ENCODE measurements at regions not wholly inside any gene's neighbourhood (a gene's known extent, or its start where the extent isn't known, plus 50 kb on each side); places are given as distances from the start of the nearest gene placed in this dataset.

DNA sequence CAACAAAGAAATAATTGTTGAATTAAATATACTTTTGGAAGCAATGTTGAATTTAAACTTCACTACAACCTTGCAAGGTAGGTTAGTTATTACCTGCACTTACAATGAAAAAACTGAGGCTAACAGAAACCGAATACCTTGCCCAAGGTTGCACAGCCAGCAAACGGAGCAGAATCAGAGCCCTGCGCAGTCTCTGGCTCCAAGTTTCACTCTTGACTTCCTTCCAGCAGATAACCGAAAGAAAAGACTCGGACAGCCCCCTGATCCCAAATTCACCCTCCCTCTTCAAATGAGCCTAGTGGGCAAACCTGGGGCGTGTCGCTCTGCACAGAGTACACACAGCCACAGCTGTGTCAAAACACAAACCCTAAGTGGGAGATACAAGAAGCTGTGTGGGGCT is 72.1 kb upstream of the FOXQ1 start:
- ChIA-PET CTCF (interaction anchor here (0.6 kb wide), 1 partner anchor 191 kb away, joined by 3 read pairs; no protein-coding TSS in a partner anchor), POLR2A (no interaction called here)
- Histone ChIP-seq H3K4me1 (ENCODE audit: control insufficient read depth, insufficient read depth, low read length) (peaks cover 4% of the 10 kb centered on the region; the same call in 1 of the 2 replicates), H3K36me3 (ENCODE audit: control insufficient read depth in 2 of 2, insufficient read depth in 1 of 2, low read length in 2 of 2) (no peaks in the 10 kb centered on the region), H3K9me3 (ENCODE audit: control insufficient read depth, insufficient read depth, low read depth, low read length) (no peaks in the 10 kb centered on the region), H3K4me3 (ENCODE audit: low read depth, low read length) (no peak overlapping the region), H3K27ac (ENCODE audit: extremely low read depth, low read depth, low read length) (no peak overlapping the region)
- TF ChIP-seq ZNF521 (tag by site-specific recombination; IDR thresholded peaks at IDR 0.05) (no peak), ZBTB21 (tag by site-specific recombination; IDR thresholded peaks at IDR 0.05) (no peak), ZBTB7A (tag by site-specific recombination; IDR thresholded peaks at IDR 0.05; ENCODE audit: low read depth) (no peak), GLIS2 (tag by site-specific recombination; IDR thresholded peaks at IDR 0.05) (no peak), ZNF843 (tag by site-specific recombination; IDR thresholded peaks at IDR 0.05) (no peak), ZNF133 (tag by site-specific recombination; IDR thresholded peaks at IDR 0.05) (no peak), ZNF132 (tag by site-specific recombination; IDR thresholded peaks at IDR 0.05; ENCODE audit: borderline replicate concordance) (no peak), ZIC2 (tag by site-specific recombination; IDR thresholded peaks at IDR 0.05) (no peak), REPIN1 (tag by site-specific recombination; IDR thresholded peaks at IDR 0.05; ENCODE audit: low read depth) (no peak), ZNF548 (tag by site-specific recombination; IDR thresholded peaks at IDR 0.05) (no peak)
- TF ChIP-seq, protein P1, sequence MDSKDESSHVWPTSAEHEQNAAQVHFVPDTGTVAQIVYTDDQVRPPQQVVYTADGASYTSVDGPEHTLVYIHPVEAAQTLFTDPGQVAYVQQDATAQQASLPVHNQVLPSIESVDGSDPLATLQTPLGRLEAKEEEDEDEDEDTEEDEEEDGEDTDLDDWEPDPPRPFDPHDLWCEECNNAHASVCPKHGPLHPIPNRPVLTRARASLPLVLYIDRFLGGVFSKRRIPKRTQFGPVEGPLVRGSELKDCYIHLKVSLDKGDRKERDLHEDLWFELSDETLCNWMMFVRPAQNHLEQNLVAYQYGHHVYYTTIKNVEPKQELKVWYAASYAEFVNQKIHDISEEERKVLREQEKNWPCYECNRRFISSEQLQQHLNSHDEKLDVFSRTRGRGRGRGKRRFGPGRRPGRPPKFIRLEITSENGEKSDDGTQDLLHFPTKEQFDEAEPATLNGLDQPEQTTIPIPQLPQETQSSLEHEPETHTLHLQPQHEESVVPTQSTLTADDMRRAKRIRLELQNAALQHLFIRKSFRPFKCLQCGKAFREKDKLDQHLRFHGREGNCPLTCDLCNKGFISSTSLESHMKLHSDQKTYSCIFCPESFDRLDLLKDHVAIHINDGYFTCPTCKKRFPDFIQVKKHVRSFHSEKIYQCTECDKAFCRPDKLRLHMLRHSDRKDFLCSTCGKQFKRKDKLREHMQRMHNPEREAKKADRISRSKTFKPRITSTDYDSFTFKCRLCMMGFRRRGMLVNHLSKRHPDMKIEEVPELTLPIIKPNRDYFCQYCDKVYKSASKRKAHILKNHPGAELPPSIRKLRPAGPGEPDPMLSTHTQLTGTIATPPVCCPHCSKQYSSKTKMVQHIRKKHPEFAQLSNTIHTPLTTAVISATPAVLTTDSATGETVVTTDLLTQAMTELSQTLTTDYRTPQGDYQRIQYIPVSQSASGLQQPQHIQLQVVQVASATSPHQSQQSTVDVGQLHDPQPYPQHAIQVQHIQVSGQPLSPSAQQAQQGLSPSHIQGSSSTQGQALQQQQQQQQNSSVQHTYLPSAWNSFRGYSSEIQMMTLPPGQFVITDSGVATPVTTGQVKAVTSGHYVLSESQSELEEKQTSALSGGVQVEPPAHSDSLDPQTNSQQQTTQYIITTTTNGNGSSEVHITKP (tag by site-specific recombination; IDR thresholded peaks at IDR 0.05) = no peak
- TF ChIP-seq, protein P2, sequence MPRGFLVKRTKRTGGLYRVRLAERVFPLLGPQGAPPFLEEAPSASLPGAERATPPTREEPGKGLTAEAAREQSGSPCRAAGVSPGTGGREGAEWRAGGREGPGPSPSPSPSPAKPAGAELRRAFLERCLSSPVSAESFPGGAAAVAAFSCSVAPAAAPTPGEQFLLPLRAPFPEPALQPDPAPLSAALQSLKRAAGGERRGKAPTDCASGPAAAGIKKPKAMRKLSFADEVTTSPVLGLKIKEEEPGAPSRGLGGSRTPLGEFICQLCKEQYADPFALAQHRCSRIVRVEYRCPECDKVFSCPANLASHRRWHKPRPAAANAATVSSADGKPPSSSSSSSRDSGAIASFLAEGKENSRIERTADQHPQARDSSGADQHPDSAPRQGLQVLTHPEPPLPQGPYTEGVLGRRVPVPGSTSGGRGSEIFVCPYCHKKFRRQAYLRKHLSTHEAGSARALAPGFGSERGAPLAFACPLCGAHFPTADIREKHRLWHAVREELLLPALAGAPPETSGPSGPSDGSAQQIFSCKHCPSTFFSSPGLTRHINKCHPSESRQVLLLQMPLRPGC (tag by site-specific recombination; IDR thresholded peaks at IDR 0.05) = no peak
- TF ChIP-seq, protein P3, sequence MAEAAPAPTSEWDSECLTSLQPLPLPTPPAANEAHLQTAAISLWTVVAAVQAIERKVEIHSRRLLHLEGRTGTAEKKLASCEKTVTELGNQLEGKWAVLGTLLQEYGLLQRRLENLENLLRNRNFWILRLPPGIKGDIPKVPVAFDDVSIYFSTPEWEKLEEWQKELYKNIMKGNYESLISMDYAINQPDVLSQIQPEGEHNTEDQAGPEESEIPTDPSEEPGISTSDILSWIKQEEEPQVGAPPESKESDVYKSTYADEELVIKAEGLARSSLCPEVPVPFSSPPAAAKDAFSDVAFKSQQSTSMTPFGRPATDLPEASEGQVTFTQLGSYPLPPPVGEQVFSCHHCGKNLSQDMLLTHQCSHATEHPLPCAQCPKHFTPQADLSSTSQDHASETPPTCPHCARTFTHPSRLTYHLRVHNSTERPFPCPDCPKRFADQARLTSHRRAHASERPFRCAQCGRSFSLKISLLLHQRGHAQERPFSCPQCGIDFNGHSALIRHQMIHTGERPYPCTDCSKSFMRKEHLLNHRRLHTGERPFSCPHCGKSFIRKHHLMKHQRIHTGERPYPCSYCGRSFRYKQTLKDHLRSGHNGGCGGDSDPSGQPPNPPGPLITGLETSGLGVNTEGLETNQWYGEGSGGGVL (tag by site-specific recombination; IDR thresholded peaks at IDR 0.05) = no peak

DNA sequence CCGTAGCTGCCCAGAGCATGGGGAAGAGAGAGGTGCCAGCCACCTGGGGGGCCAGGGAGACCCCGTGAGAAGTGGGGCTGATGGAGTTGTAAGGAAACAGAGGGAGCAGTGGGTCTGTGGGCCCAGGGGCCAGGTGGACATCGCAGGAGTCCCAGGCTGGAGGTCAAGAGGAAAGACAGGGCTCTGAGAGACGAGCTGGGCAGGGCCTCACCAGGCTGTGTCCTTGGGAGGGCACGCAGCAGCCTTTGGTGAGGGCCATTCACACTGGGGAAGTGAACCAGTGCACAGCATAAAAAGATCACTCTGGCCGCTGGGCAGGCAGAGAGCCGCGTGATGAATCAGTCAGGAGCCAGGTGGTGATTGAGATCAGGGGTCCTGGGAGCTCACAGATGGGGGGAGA is 73.9 kb upstream of the FOXQ1 start:
- no peaks in the 10 kb centered on the region for H3K36me3 ChIP-seq (ENCODE audit: control insufficient read depth in 2 of 2, insufficient read depth in 1 of 2, low read length in 2 of 2)
- TF ChIP-seq ZNF394 (tag by site-specific recombination; IDR thresholded peaks at IDR 0.05; ENCODE audit: borderline replicate concordance) (no peak), KLF9 (tag by site-specific recombination; IDR thresholded peaks at IDR 0.05; ENCODE audit: low read depth) (no peak), HOXC10 (CRISPR knock-in tag; IDR thresholded peaks at IDR 0.05) (no peak), OSR2 (tag by site-specific recombination; IDR thresholded peaks at IDR 0.05) (no peak), ZNF561 (tag by site-specific recombination; IDR thresholded peaks at IDR 0.05; ENCODE audit: borderline replicate concordance) (no peak), HOXD13 (CRISPR knock-in tag; IDR thresholded peaks at IDR 0.05; ENCODE audit: borderline replicate concordance) (no peak), BCL11A (tag by site-specific recombination; IDR thresholded peaks at IDR 0.05; ENCODE audit: low read depth) (no peak), OVOL3 (tag by site-specific recombination; IDR thresholded peaks at IDR 0.05) (no peak), ZNF571 (tag by site-specific recombination; IDR thresholded peaks at IDR 0.05) (no peak)
- TF ChIP-seq, protein P4, sequence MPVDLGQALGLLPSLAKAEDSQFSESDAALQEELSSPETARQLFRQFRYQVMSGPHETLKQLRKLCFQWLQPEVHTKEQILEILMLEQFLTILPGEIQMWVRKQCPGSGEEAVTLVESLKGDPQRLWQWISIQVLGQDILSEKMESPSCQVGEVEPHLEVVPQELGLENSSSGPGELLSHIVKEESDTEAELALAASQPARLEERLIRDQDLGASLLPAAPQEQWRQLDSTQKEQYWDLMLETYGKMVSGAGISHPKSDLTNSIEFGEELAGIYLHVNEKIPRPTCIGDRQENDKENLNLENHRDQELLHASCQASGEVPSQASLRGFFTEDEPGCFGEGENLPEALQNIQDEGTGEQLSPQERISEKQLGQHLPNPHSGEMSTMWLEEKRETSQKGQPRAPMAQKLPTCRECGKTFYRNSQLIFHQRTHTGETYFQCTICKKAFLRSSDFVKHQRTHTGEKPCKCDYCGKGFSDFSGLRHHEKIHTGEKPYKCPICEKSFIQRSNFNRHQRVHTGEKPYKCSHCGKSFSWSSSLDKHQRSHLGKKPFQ (tag by site-specific recombination; IDR thresholded peaks at IDR 0.05) = no peak
- POLR2A ChIA-PET = no interaction called here
- CTCF ChIA-PET = no interaction called here
- H3K4me3 ChIP-seq (ENCODE audit: low read depth, low read length) = no peak overlapping the region
- peaks cover 1% of the 10 kb centered on the region; the same call in 1 of the 2 replicates for H3K4me1 ChIP-seq (ENCODE audit: control insufficient read depth, insufficient read depth, low read length)
- no peak overlapping the region for H3K27ac ChIP-seq (ENCODE audit: extremely low read depth, low read depth, low read length)
- H3K9me3 ChIP-seq (ENCODE audit: control insufficient read depth, insufficient read depth, low read depth, low read length) = no peaks in the 10 kb centered on the region
